GM10266 (cell line): ENCODE measurements at regions not wholly inside any gene's neighbourhood (a gene's known extent, or its start where the extent isn't known, plus 50 kb on each side); places are given as distances from the start of the nearest gene placed in this dataset.

Experiments
- DNase-seq: peaks from one replicate; pipeline ENCODE4 v3.0.0; 2012; ENCODE audit errors: extremely low spot score
- CTCF ChIP-seq: IDR thresholded peaks from 2 replicates; pipeline ENCODE4 v1.5.1; 2012; ENCODE audit warnings: mild to moderate bottlenecking, low read depth; ENCODE audit not compliant: control insufficient read depth, insufficient read depth; ENCODE audit errors: missing control alignments

GRCh38 chr16:82240111-82240510, 70.1 kb upstream of the MPHOSPH6 start:
- DNase-seq: no peak

GRCh38 chr16:82236875-82237274, 66.9 kb upstream of the MPHOSPH6 start:
- no peak for TF ChIP-seq CTCF
- no peak for DNase-seq

More at GRCh38 chr16:82240111-82240510, 70.1 kb upstream of the MPHOSPH6 start:
- TF ChIP-seq CTCF: no peak

- DNase-seq: no peak
- TF ChIP-seq CTCF: no peak
Measured at GRCh38 chr16:82236415-82236814, 66.4 kb upstream of the MPHOSPH6 start.

GRCh38 chr16:82232806-82233205, 62.8 kb upstream of the MPHOSPH6 start:
- TF ChIP-seq CTCF: no peak

GRCh38 chr16:82231008-82231787, 61.2 kb upstream of the MPHOSPH6 start:
- TF ChIP-seq CTCF: no peak
- no peak for DNase-seq

More at GRCh38 chr16:82232806-82233205, 62.8 kb upstream of the MPHOSPH6 start:
- no peak for DNase-seq

- peak; percentile 92 for TF ChIP-seq CTCF
- peak; percentile 41 for DNase-seq
Measured at GRCh38 chr16:82229800-82230619, 60.0 kb upstream of the MPHOSPH6 start.

GRCh38 chr16:82226327-82226726, 56.3 kb upstream of the MPHOSPH6 start:
- no peak for DNase-seq
- no peak for TF ChIP-seq CTCF
